SK-N-SH (cell line): ENCODE measurements at regions not wholly inside any gene's neighbourhood (a gene's known extent, or its start where the extent isn't known, plus 50 kb on each side); places are given as distances from the start of the nearest gene placed in this dataset.

Experiments used
- CTCF ChIA-PET: fragments of 300-600, 350-600 bp; formaldehyde crosslinking; extraction: SDS; loops from one replicate; lab custom pipeline; 2021; lab: Yijun Ruan, JAX
- POLR2A ChIA-PET: fragments of 350-600 bp; sonication (Branson Sonifier 250); formaldehyde crosslinking; extraction: SDS; loops from one replicate; lab custom pipeline; 2020; ENCODE audit warnings: antibody characterized with exemption, inconsistent platforms; lab: Yijun Ruan, JAX
- DNase-seq: peaks from one replicate; pipeline ENCODE4 v3.0.0; 2012
- H2AFZ ChIP-seq: fragments of 200-600 bp; sonication (generic); 2 replicates; pipeline ENCODE4 v1.8.1; 2016; ENCODE audit warnings: antibody characterized with exemption, mild to moderate bottlenecking, low read depth
- H3F3A ChIP-seq: fragments of 200-600 bp; sonication (generic); replicated peaks from 2 replicates; pipeline ENCODE3; 2016; ENCODE audit warnings: antibody characterized with exemption, mild to moderate bottlenecking; ENCODE audit not compliant: insufficient read depth
- H3K27ac ChIP-seq, 2 experiments: fragments of 200-500 bp in 1 of 2; fragments of 200-600 bp in 1 of 2; sonication (Bioruptor generic) in 1 of 2; sonication (generic), shearing (Covaris generic) in 1 of 2; 2 replicates each; pipeline versions ENCODE4 v1.5.1 to v1.6.1; 2014 to 2016; ENCODE audit warnings: low read depth in 2 of 2, inconsistent platforms in 1 of 2, low read length in 1 of 2, mild to moderate bottlenecking in 1 of 2, mixed read lengths in 1 of 2
- H3K27me3 ChIP-seq: fragments of 200-600 bp; sonication (generic), shearing (Covaris generic); 2 replicates; pipeline ENCODE4 v1.6.1; 2016; ENCODE audit warnings: mixed run types; ENCODE audit not compliant: insufficient read depth
- H3K36me3 ChIP-seq, 2 experiments: fragments of 200-500 bp in 1 of 2; fragments of 200-600 bp in 1 of 2; sonication (Bioruptor generic) in 1 of 2; sonication (generic) in 1 of 2; replicated peaks in 1 of 2; 2 replicates each; pipeline versions ENCODE3 to v1.5.1; 2014 to 2016; ENCODE audit warnings: low read length in 1 of 2, mild to moderate bottlenecking in 1 of 2; ENCODE audit not compliant: insufficient read depth in 2 of 2, control insufficient read depth in 1 of 2
- H3K4me1 ChIP-seq, 2 experiments: fragments of 200-500 bp in 1 of 2; fragments of 200-600 bp in 1 of 2; sonication (Bioruptor generic) in 1 of 2; sonication (generic), shearing (Covaris generic) in 1 of 2; 2 replicates each; pipeline versions ENCODE4 v1.5.1 to v1.6.1; 2014 to 2016; ENCODE audit warnings: low read depth in 1 of 2, low read length in 1 of 2, mixed run types in 1 of 2; ENCODE audit not compliant: insufficient read depth in 2 of 2, control insufficient read depth in 1 of 2
- H3K4me2 ChIP-seq: fragments of 200-600 bp; sonication (generic), shearing (Covaris generic); 2 replicates; pipeline ENCODE4 v1.6.1; 2017; ENCODE audit warnings: mixed run types
- H3K4me3 ChIP-seq, 2 experiments: fragments of 200-500 bp in 1 of 2; fragments of 200-600 bp in 1 of 2; sonication (Bioruptor generic) in 1 of 2; sonication (generic), shearing (Covaris generic) in 1 of 2; 2 replicates each; pipeline versions ENCODE4 v1.5.1 to v1.8.1; 2014 to 2016; ENCODE audit warnings: low read depth in 2 of 2, inconsistent platforms in 1 of 2, low read length in 1 of 2, mild to moderate bottlenecking in 1 of 2, mixed read lengths in 1 of 2, moderate library complexity in 1 of 2
- H3K79me2 ChIP-seq: fragments of 200-600 bp; sonication (generic); 2 replicates; pipeline ENCODE4 v1.8.1; 2017; ENCODE audit warnings: mild to moderate bottlenecking; ENCODE audit not compliant: insufficient read depth
- H3K9ac ChIP-seq: fragments of 200-600 bp; sonication (generic); 2 replicates; pipeline ENCODE4 v1.6.1; 2017; ENCODE audit warnings: mixed run types
- H3K9me2 ChIP-seq: fragments of 200-600 bp; sonication (generic); 2 replicates; pipeline ENCODE4 v1.6.1; 2017; ENCODE audit warnings: mixed run types
- H3K9me3 ChIP-seq: fragments of 200-600 bp; sonication (generic); 2 replicates; pipeline ENCODE4 v1.6.1; 2017; ENCODE audit warnings: mixed run types, mild to moderate bottlenecking, moderate library complexity
- H4K20me1 ChIP-seq: fragments of 200-600 bp; sonication (generic); 2 replicates; pipeline ENCODE4 v1.6.1; 2017; ENCODE audit warnings: mild to moderate bottlenecking, mixed run types; ENCODE audit not compliant: insufficient read depth
- CHD2 ChIP-seq: fragments of 150-350 bp; IDR thresholded peaks from 2 replicates; pipeline ENCODE4 v1.6.1; 2018; ENCODE audit warnings: low read length; ENCODE audit not compliant: partially characterized antibody
- ELF1 ChIP-seq: IDR thresholded peaks from 2 replicates; pipeline ENCODE4 v1.4.0; 2012
- EP300 ChIP-seq, 2 experiments: IDR thresholded peaks; 2 replicates each; pipeline versions ENCODE4 v1.4.0 to v1.6.1; 2012; ENCODE audit warnings: borderline replicate concordance in 1 of 2, low read depth in 1 of 2, low read length in 1 of 2
- EZH2phosphoT487 ChIP-seq: fragments of 200-600 bp; sonication (generic); IDR thresholded peaks from 2 replicates; pipeline ENCODE4 v1.6.1; 2017; ENCODE audit warnings: low read depth, mixed run types, mild to moderate bottlenecking, antibody characterized with exemption, moderate library complexity, borderline replicate concordance
- FOXM1 ChIP-seq: IDR thresholded peaks from 2 replicates; pipeline ENCODE4 v1.4.0; 2012; ENCODE audit warnings: low read depth, mild to moderate bottlenecking
- GATA2 ChIP-seq: sonication (generic); formaldehyde crosslinking; IDR thresholded peaks from 2 replicates; pipeline ENCODE4 v1.5.0; 2020; ENCODE audit warnings: mild to moderate bottlenecking, missing genetic modification reagents
- JUND ChIP-seq: IDR thresholded peaks from 2 replicates; pipeline ENCODE4 v1.4.0; 2012
- MAX ChIP-seq: IDR thresholded peaks from 2 replicates; pipeline ENCODE4 v1.4.0; 2012; ENCODE audit warnings: low read depth
- MEF2A ChIP-seq: IDR thresholded peaks from 2 replicates; pipeline ENCODE4 v1.4.0; 2012; ENCODE audit warnings: low read depth, borderline replicate concordance
- MXI1 ChIP-seq: IDR thresholded peaks from 2 replicates; pipeline ENCODE4 v1.6.1; 2012; ENCODE audit warnings: mild to moderate bottlenecking, low read depth, low read length, improper control_type of control experiment
- NFIC ChIP-seq: IDR thresholded peaks from 2 replicates; pipeline ENCODE4 v1.4.0; 2012; ENCODE audit warnings: borderline replicate concordance
- POLR2AphosphoS5 ChIP-seq: IDR thresholded peaks from 2 replicates; pipeline ENCODE4 v1.6.1; 2012; ENCODE audit warnings: low read depth, low read length
- RFX5 ChIP-seq: IDR thresholded peaks from 2 replicates; pipeline ENCODE4 v1.6.1; 2012; ENCODE audit warnings: mild to moderate bottlenecking, improper control_type of control experiment, low read length
- RXRA ChIP-seq: IDR thresholded peaks from 2 replicates; pipeline ENCODE4 v1.4.0; 2012; ENCODE audit warnings: low read depth, mild to moderate bottlenecking, borderline replicate concordance
- SIN3A ChIP-seq: IDR thresholded peaks from 2 replicates; pipeline ENCODE4 v1.6.1; 2012; ENCODE audit warnings: low read depth, mild to moderate bottlenecking, low read length, moderate library complexity, borderline replicate concordance
- SMC3 ChIP-seq: IDR thresholded peaks from 2 replicates; pipeline ENCODE4 v1.6.1; 2012; ENCODE audit warnings: low read depth, low read length, improper control_type of control experiment
- TAF1 ChIP-seq: IDR thresholded peaks from 2 replicates; pipeline ENCODE4 v1.6.1; 2012; ENCODE audit warnings: low read depth, mild to moderate bottlenecking, low read length, moderate library complexity, borderline replicate concordance
- TEAD4 ChIP-seq: IDR thresholded peaks from 2 replicates; pipeline ENCODE4 v1.4.0; 2012; ENCODE audit warnings: mild to moderate bottlenecking, borderline replicate concordance; ENCODE audit not compliant: insufficient read depth
- USF1 ChIP-seq: IDR thresholded peaks from 2 replicates; pipeline ENCODE4 v1.4.0; 2012; ENCODE audit warnings: low read depth, borderline replicate concordance
- YY1 ChIP-seq: IDR thresholded peaks from 2 replicates; pipeline ENCODE4 v1.4.0; 2012; ENCODE audit warnings: low read depth, mild to moderate bottlenecking
- WGBS: methylation state at CpG from one replicate; pipeline ENCODE4 v1.1.6; 2017; ENCODE audit warnings: low lambda C conversion rate; 5-methylcytosine and 5-hydroxymethylcytosine counted together

DNA sequence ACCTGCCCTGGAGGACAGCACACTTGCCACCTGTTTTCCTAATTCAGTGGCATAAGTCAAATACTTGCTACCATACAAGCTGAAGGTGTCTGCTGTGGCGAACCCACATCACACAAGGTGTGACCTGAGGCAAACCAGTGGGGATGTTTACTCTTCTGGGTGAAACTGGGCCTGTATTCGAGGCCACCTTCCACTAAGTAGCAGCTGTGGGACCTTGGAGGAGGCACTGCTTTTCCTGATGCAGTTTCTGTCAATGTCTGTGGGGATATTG lies 927.4 kb downstream of the BRD1 start:
- Histone ChIP-seq H3K4me3 (no peak overlapping the region), H3K9me3 (no peaks in the 10 kb centered on the region)
- CTCF ChIA-PET, result no interaction called here

GRCh38 chr22:48899523-48900326 lies 927.9 kb downstream of the BRD1 start:
- Histone ChIP-seq H3K9me2 (no peaks in the 10 kb centered on the region), H3F3A (no peaks in the 10 kb centered on the region), H3K4me3 (no peak overlapping the region), H2AFZ (no peak overlapping the region), H3K36me3 (no peaks in the 10 kb centered on the region), H3K9ac (no peak overlapping the region), H3K9me3 (no peaks in the 10 kb centered on the region), H3K27ac (no peak overlapping the region), H4K20me1 (no peaks in the 10 kb centered on the region), H3K79me2 (no peaks in the 10 kb centered on the region), H3K27me3 (peaks cover 8% of the 10 kb centered on the region; the same call in 1 of the 2 replicates), H3K4me1 (no peaks in the 10 kb centered on the region), H3K4me2 (no peak overlapping the region)
- DNase-seq, result no peak
- TF ChIP-seq SIN3A (no peak), SMC3 (no peak), GATA2 (CRISPR knock-in tag) (no peak)
- CTCF ChIA-PET, result no interaction called here
- POLR2A ChIA-PET, result interaction anchor here (0.6 kb wide), 1 partner anchor 19 kb away, joined by 3 read pairs; no protein-coding TSS in a partner anchor
- WGBS, result 33% methylated on average over 39 of the region's 42 CpGs

More for the DNA sequence above, 927.4 kb downstream of the BRD1 start:
- H3F3A ChIP-seq, result no peaks in the 10 kb centered on the region
- H3K27me3 ChIP-seq, result peaks cover 7% of the 10 kb centered on the region; the same call in 1 of the 2 replicates
- H4K20me1 ChIP-seq, result no peaks in the 10 kb centered on the region
- no peak overlapping the region for H3K9ac ChIP-seq
- H2AFZ ChIP-seq, result no peak overlapping the region
- DNase-seq, result no peak
- no peaks in the 10 kb centered on the region for H3K36me3 ChIP-seq
- POLR2A ChIA-PET, result no interaction called here
- H3K9me2 ChIP-seq, result no peaks in the 10 kb centered on the region
- no peak overlapping the region for H3K4me2 ChIP-seq
- TF ChIP-seq USF1 (no peak), CHD2 (no peak), FOXM1 (no peak), JUND (no peak), EP300 (IDR thresholded peaks at IDR 0.05; ENCODE audit: borderline replicate concordance in 1 of 2, low read depth in 1 of 2, low read length in 1 of 2) (no peak), EZH2phosphoT487 (no peak), TAF1 (no peak), ELF1 (no peak), SIN3A (no peak), NFIC (no peak), RXRA (no peak), SMC3 (no peak), MEF2A (no peak), MXI1 (no peak), MAX (no peak), YY1 (no peak), POLR2AphosphoS5 (no peak), TEAD4 (no peak), RFX5 (no peak)
- TF ChIP-seq, all 33 proteins: peak for 0
- no peaks in the 10 kb centered on the region for H3K79me2 ChIP-seq
- no peaks in the 10 kb centered on the region for H3K4me1 ChIP-seq
- H3K27ac ChIP-seq, result no peak overlapping the region
- 20% methylated on average over 2 of the region's 2 CpGs for WGBS
